ENCODE measurements at regions not wholly inside any gene's neighbourhood (a gene's known extent, or its start where the extent isn't known, plus 50 kb on each side); places are given as distances from the start of the nearest gene placed in this dataset.

DNA sequence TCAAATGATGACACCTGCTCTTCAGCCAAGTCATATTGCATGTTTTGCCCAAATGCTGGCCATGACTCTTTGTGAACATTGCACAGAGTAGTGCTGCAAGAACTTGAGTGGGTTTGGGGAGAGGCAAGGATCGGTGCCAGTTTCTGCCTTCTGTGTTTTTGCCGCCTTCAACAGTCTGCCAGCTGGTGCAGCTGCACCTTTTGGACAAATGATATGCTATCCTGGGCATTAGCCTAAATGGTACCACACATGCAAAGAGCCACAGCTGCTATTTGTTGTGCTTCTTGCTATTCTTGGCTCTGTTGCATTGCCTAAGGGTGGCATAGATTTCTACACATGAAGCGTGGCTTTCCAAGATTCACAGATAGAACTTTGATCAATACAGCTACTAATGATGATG lies 189.0 kb upstream of the CCN2 start:
- Mint-ChIP-seq H3K36me3 (ENCODE audit: low read depth) (no peaks in the 10 kb centered on the region), H3K4me1 (no peaks in the 10 kb centered on the region), H3K27me3 (peaks cover under 1% of the 10 kb centered on the region), H3K4me3 (no peak overlapping the region), H3K9me3 (no peaks in the 10 kb centered on the region), H3K27ac (no peak overlapping the region)
- no peak for ATAC-seq
- no peak for DNase-seq

DNA sequence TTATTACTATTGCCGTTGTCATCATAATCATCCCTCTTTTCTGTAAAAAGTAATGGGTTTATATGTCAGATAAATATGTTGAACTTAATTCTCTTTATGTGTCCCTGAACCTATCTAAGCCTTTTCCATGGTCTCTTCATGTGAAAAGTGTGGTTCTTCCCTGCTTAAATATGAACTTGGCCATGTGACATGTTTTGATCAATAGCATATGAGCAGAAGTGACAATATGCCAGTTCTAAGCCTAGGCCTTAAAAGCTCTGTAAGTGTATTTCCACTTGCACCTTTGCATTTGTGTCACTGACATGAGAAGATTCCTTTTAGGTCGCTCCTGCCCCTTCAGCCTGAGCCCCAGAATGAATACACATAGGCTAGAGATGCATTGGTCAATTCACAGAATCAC lies 188.4 kb upstream of the CCN2 start:
- H3K4me3 Mint-ChIP-seq: no peak overlapping the region
- DNase-seq: no peak
- H3K27me3 Mint-ChIP-seq: no peaks in the 10 kb centered on the region

DNA sequence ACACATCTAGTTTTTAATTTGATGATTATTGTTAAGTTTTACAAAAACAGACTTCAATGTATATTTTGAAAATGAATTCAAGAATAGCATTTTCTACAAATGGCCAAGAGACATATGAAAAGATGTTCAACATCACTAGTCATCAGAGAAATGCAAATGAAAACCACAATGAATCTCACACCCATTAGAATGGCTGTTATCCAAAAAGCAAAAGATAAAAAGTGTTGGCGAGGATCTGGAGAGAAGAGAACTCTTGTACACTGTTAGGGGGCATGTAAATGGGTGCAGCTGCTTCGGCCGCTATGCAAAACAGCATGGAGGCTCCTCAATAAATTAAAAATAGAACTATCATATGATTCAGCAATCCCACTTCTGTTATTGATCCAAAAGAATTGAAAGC lies 185.8 kb upstream of the CCN2 start:
- ATAC-seq (no peak), DNase-seq (no peak)
- no peak overlapping the region for H3K4me3 Mint-ChIP-seq
- no peaks in the 10 kb centered on the region for H3K9me3 Mint-ChIP-seq
- H3K36me3 Mint-ChIP-seq (ENCODE audit: low read depth): no peaks in the 10 kb centered on the region
- no peaks in the 10 kb centered on the region for H3K27me3 Mint-ChIP-seq
- peaks cover 2% of the 10 kb centered on the region for H3K4me1 Mint-ChIP-seq
- no peak overlapping the region for H3K27ac Mint-ChIP-seq

More for the DNA sequence above, 188.4 kb upstream of the CCN2 start:
- Mint-ChIP-seq H3K9me3 (no peaks in the 10 kb centered on the region), H3K36me3 (ENCODE audit: low read depth) (no peaks in the 10 kb centered on the region), H3K27ac (no peak overlapping the region), H3K4me1 (no peaks in the 10 kb centered on the region)
- no peak for ATAC-seq

DNA sequence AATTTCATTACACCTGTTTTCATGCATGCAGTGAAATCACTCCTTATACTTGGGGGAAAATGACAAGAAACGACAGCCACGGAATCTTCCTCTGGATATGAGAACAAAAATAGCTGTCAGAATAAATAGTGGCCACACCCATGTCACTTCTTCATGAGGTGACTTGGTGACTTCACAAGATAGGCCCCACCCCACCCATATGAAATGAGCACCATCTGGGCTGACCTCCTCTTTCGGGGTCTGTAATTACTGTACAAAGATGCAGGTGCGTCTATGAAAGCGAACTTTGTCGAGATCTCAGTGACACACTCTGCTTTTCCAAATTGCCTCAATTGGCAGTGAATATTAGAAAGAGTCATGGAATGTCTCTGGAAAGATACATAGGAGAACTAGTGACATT lies 184.2 kb upstream of the CCN2 start:
- no peak for ATAC-seq
- no peak overlapping the region for H3K4me3 Mint-ChIP-seq
- H3K27ac Mint-ChIP-seq: no peak overlapping the region

DNA sequence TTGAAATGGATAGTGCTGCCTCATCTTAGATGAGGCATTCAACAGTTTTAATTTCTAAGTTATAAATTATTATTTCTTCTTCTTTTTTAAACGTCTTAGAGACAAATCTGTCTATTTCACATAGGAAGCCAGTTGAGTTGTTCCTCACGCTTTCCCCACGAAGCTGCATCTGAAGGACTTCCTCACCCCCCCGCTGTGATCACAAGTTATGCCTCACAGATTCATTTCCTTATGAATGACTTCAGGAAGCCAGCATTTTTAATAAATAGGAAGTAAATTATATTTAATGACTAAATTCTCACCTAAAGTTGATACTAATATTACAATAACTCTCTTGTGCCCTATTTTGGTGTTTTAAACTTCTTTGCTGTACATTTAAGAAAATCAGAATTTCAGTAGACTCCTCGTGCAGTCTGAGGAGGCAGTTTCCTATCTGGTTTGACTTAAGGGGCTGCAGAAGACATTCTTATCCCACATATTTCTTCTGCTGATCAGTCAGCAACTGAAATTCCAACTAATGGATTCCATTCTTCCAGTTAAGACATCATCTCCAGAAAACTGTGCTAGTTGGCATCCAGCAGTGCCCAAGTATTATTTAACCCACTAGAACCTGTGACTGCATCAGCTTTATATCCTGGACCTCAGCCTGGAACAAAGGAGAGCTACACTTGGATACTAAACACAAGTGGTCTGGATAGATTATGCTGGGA lies 182.7 kb upstream of the CCN2 start:
- no peak for DNase-seq
- peaks cover 8% of the 10 kb centered on the region for H3K4me1 Mint-ChIP-seq
- H3K27me3 Mint-ChIP-seq: no peaks in the 10 kb centered on the region
- no peaks in the 10 kb centered on the region for H3K9me3 Mint-ChIP-seq
- no peak overlapping the region for H3K27ac Mint-ChIP-seq
- no peaks in the 10 kb centered on the region for H3K36me3 Mint-ChIP-seq (ENCODE audit: low read depth)
- ATAC-seq: no peak
- no peak overlapping the region for H3K4me3 Mint-ChIP-seq

More for the DNA sequence above, 184.2 kb upstream of the CCN2 start:
- peaks cover 8% of the 10 kb centered on the region for H3K4me1 Mint-ChIP-seq
- H3K9me3 Mint-ChIP-seq: no peaks in the 10 kb centered on the region
- no peak for DNase-seq
- no peaks in the 10 kb centered on the region for H3K36me3 Mint-ChIP-seq (ENCODE audit: low read depth)
- H3K27me3 Mint-ChIP-seq: no peaks in the 10 kb centered on the region

DNA sequence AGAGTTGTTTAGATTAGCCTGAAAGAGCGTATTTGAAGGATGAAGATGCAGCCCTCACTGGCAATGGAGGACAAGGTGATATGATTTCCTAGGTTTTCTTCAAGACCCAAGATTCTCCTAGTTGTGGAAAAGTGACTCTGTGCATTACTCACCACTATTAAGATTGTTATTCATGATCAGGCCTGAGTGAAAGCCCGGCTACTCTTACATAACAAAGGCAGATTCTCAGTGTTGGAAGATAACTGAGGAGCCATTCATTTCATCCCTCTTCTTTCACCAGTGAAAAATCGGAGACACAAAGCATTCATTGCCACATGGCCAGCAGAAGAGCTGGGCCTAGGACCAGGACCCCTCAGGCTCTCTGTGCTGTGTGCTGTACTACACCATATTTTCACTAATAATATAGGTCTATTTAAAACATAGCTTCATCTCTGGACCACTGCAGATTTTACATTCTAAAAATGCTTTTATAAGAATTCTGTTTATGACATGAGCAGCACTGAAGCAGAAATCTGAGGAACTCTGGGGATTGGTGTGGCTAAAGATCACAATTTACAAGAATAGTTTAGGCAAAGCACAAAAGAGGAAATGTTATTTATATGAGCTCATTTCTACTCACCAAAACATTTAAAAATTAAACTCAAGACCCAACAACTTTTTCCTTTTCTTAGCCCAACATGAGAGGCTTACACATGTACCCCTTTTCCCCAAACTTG lies 181.9 kb upstream of the CCN2 start:
- ATAC-seq (no peak), DNase-seq (no peak)
- Mint-ChIP-seq H3K4me1 (peaks cover 8% of the 10 kb centered on the region), H3K36me3 (ENCODE audit: low read depth) (no peaks in the 10 kb centered on the region), H3K9me3 (no peaks in the 10 kb centered on the region), H3K27ac (no peak overlapping the region), H3K4me3 (no peak overlapping the region), H3K27me3 (no peaks in the 10 kb centered on the region)

DNA sequence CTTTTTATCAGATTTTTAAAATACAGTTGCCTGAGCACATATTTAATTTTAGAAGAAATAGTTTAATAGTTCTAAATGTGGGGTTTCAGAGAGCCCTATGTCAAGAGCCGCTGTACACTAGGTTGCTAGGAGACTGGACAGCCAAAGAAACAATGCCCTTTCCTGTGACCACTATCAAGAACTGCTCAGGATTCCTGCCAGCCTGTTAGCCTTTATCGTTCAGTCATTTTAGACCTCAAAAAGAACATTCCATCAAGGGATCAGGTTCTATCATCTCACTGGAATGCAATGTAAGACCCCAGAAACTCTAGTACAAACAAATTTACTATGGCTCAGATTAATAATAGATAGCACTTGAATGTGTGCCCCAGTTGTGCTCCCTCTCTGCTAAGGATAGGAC lies 181.2 kb upstream of the CCN2 start:
- H3K27ac Mint-ChIP-seq: no peak overlapping the region
- no peak for ATAC-seq
- H3K4me3 Mint-ChIP-seq: no peak overlapping the region
- no peak for DNase-seq
- H3K27me3 Mint-ChIP-seq: no peaks in the 10 kb centered on the region
- peaks cover 8% of the 10 kb centered on the region for H3K4me1 Mint-ChIP-seq
- H3K9me3 Mint-ChIP-seq: no peaks in the 10 kb centered on the region
- no peaks in the 10 kb centered on the region for H3K36me3 Mint-ChIP-seq (ENCODE audit: low read depth)

DNA sequence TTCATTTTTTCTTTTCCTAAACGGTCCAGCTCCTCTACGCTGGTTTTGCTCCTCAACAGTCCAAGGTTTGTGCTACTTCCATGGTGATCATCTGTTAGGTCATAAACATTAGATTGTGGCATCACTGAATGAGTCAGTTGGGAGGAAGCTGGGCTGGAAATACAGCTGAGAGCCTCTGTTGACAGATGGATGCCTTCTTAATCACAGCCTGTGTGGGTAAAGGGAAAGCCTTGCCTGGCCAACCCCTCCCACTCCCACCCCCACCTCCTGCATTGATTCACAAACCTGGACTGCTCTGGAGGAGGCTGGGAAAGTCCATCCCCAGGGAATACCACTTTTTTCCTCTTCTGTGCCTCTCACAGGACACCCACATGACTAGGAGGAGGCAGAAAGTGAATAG lies 180.6 kb upstream of the CCN2 start:
- H3K4me3 Mint-ChIP-seq: no peak overlapping the region
- DNase-seq (no peak), ATAC-seq (no peak)
- H3K36me3 Mint-ChIP-seq (ENCODE audit: low read depth): no peaks in the 10 kb centered on the region
- H3K4me1 Mint-ChIP-seq: peaks cover 8% of the 10 kb centered on the region
- H3K27ac Mint-ChIP-seq: no peak overlapping the region
- no peaks in the 10 kb centered on the region for H3K9me3 Mint-ChIP-seq
- H3K27me3 Mint-ChIP-seq: no peaks in the 10 kb centered on the region

DNA sequence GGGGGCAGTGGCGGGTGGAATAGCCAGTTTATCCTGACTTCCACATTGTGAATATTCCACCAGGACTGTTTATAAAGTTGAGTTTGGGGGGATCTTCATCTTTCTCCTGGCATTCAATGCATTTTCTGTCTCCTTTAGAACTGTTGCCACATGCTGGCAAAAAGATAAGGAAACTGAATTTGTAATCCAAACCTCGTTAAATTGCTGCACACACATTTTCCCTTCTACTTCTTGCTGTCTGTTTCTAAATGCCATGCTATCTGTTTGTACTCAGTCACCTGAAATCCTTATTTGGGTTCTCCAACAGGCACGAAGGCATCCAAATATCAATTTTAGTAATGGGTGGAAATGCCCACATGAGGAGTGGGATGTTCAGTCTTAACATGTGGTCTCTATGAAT lies 180.2 kb upstream of the CCN2 start:
- DNase-seq (no peak), ATAC-seq (no peak)
- Mint-ChIP-seq H3K4me3 (no peak overlapping the region), H3K27me3 (no peaks in the 10 kb centered on the region), H3K4me1 (peaks cover 8% of the 10 kb centered on the region), H3K27ac (no peak overlapping the region), H3K36me3 (ENCODE audit: low read depth) (no peaks in the 10 kb centered on the region), H3K9me3 (no peaks in the 10 kb centered on the region)

DNA sequence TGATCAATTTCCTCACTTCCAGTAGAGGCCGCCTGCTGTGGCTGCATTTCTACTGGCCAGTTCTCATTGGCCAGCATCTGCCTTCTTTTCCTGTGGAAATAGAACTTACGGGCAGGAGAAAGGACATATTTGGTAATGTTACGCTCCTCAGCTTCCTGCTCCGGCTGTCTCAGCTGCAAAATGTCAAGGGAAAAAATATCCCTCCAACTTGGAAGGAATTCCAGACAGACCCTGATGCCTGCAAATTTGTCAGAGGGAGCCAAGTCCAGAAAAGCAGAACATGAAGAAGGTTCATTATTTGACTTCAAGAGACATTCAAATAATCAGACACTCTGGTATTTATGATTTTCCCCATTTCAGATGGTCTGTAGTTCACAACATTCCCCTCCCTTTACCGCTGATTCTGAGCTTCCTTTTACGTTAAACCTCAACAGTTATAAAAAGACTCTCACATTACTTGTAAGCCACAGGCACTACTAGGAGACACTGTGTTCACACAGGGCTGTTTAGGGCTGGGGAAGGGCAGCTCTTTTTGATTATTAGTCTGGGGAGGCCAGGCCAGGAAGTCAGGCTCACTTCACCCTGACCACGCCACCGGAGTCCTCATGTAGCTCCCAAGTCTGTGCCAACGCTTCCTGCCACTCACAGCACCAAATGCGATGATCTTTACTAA lies 179.6 kb upstream of the CCN2 start:
- no peak overlapping the region for H3K27ac Mint-ChIP-seq
- no peak for ATAC-seq
- H3K4me3 Mint-ChIP-seq: no peak overlapping the region
- peaks cover 8% of the 10 kb centered on the region for H3K4me1 Mint-ChIP-seq
- DNase-seq: no peak
- no peaks in the 10 kb centered on the region for H3K9me3 Mint-ChIP-seq
- no peaks in the 10 kb centered on the region for H3K27me3 Mint-ChIP-seq
- no peaks in the 10 kb centered on the region for H3K36me3 Mint-ChIP-seq (ENCODE audit: low read depth)

DNA sequence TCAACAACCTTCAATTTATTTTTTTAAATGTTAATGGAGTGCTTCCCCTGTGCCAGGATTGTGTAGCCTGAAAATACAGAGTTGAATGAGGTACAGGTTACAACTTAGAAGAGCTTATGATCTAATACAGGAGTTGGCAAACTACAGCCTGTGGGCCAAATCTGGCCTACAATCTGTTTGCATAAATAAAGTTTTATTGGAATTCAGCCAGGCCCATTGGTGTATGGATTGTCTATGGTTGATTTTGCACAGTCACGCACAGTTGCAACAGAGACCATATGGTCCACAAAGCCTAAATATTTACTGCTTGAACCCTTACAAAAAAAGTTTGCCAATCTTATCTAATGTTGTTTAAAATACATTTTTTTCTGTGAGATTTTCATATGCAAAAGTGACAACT lies 177.3 kb upstream of the CCN2 start:
- ATAC-seq (no peak), DNase-seq (no peak)
- Mint-ChIP-seq H3K36me3 (ENCODE audit: low read depth) (no peaks in the 10 kb centered on the region), H3K27ac (no peak overlapping the region), H3K9me3 (no peaks in the 10 kb centered on the region), H3K4me1 (peaks cover 8% of the 10 kb centered on the region), H3K4me3 (no peak overlapping the region), H3K27me3 (no peaks in the 10 kb centered on the region)

DNA sequence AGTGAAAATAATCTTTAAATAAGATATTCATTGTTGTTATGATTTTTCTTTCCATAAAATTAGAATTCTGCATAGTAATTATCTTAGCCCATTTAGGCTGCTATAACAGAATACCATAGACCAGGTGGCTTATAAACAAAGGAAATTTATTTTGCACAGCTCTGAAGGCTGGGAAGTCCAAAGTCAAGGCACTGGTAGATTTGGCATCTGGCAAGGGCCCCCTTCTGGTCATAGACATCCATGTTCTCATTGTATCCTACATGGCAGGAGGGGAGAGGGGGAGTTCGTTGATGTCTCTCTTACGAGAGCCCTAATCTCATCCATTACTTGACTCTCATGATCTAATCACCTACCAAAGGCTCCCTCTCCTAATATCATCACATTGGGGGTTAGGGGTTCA lies 175.0 kb upstream of the CCN2 start:
- DNase-seq: no peak
- ATAC-seq: no peak
- Mint-ChIP-seq H3K4me1 (peaks cover 2% of the 10 kb centered on the region), H3K4me3 (no peak overlapping the region), H3K9me3 (no peaks in the 10 kb centered on the region), H3K27ac (no peak overlapping the region), H3K36me3 (ENCODE audit: low read depth) (no peaks in the 10 kb centered on the region), H3K27me3 (no peaks in the 10 kb centered on the region)

DNA sequence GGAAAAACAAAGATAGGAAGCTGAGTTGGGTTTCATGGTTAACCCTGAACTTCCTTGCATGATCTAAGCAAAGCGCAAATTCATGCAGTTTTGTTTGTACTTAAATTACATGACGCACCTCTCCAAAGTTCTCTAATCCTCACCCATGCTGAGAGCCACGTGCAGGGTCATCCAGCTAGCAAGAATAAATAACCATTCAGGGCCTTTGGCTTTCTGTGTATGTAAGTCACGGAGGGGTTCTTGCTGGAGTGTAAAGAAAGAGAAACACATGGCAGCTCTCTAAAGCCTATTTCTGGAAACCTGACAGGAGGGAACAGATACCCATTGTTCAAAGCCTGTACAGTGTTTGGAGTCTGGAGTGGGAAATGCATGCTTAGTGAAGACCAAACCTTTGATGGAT lies 171.7 kb upstream of the CCN2 start:
- Mint-ChIP-seq H3K4me1 (no peaks in the 10 kb centered on the region), H3K27ac (no peak overlapping the region), H3K36me3 (ENCODE audit: low read depth) (no peaks in the 10 kb centered on the region), H3K9me3 (no peaks in the 10 kb centered on the region), H3K27me3 (no peaks in the 10 kb centered on the region), H3K4me3 (no peak overlapping the region)
- DNase-seq (no peak), ATAC-seq (no peak)

DNA sequence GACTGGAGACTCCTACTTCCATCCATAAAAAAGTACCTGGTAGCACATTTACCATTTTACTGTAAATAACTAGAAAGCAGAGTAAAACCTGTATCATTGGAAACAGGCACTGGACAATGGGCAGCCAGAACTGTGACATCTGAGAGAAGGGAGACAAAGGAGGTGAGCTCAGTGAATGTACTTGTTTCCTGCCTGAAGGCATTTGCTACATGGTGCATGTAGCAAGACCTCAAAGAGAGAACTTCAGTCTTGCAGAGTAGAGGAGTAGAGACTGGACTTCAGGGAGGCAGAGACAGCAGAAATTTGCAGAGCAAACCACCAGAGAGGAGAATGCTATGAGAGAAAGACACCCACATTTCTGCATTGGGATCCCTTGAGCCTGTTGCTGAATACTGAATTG lies 171.0 kb upstream of the CCN2 start:
- no peak for ATAC-seq
- Mint-ChIP-seq H3K27me3 (no peaks in the 10 kb centered on the region), H3K4me3 (no peak overlapping the region)

DNA sequence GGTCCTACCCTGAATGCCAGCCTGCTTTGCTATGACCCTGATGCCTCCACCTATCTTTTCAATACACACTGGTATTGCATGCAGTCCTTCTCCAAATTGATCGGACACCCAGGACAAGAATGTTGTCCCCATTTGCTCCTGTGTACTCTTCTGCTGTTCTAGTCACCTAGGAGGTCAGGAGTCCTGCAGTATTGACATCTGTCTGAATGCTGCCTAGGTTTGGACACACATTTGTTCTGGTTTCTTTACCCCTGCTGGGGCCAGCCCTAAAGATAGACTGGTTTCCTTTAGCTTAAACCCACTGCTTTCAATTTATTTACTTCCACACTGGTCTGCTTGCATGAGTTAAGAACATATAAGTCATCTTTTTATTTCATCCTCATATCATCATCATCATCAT lies 167.0 kb upstream of the CCN2 start:
- Mint-ChIP-seq H3K4me3 (no peak overlapping the region), H3K27me3 (no peaks in the 10 kb centered on the region), H3K4me1 (no peaks in the 10 kb centered on the region)

More for the DNA sequence above, 171.0 kb upstream of the CCN2 start:
- H3K36me3 Mint-ChIP-seq (ENCODE audit: low read depth): no peaks in the 10 kb centered on the region
- no peak overlapping the region for H3K27ac Mint-ChIP-seq
- H3K4me1 Mint-ChIP-seq: no peaks in the 10 kb centered on the region
- H3K9me3 Mint-ChIP-seq: no peaks in the 10 kb centered on the region
- DNase-seq: no peak

More for the DNA sequence above, 167.0 kb upstream of the CCN2 start:
- ATAC-seq: no peak
- Mint-ChIP-seq H3K36me3 (ENCODE audit: low read depth) (no peaks in the 10 kb centered on the region), H3K9me3 (no peaks in the 10 kb centered on the region), H3K27ac (no peak overlapping the region)
- no peak for DNase-seq

All from activated naive CD8-positive, alpha-beta T cell treated with anti-CD3 and anti-CD28 coated beads, Interleukin-2, amount 50 U/mL, for 24 hours (primary cell).